Transverse colon (tissue), 4 donors: ENCODE measurements at regions not wholly inside any gene's neighbourhood (a gene's known extent, or its start where the extent isn't known, plus 50 kb on each side); places are given as distances from the start of the nearest gene placed in this dataset.

Experiments
- EP300 ChIP-seq: sonication (generic); formaldehyde crosslinking; IDR thresholded peaks from one replicate; pipeline ENCODE4 v1.6.1; 2017; ENCODE audit warnings: antibody characterized with exemption, low read depth
- POLR2A ChIP-seq: fragments of 450-650 bp; IDR thresholded peaks from one replicate; pipeline ENCODE4 v1.6.1; 2016; ENCODE audit warnings: antibody characterized with exemption, mild to moderate bottlenecking, moderate library complexity
- POLR2AphosphoS5 ChIP-seq, 3 donors: sonication (generic); formaldehyde crosslinking; IDR thresholded peaks; one replicate each; pipeline ENCODE4 v1.6.1; 2016; ENCODE audit warnings: antibody characterized with exemption in 3 of 3
- TF ChIP-seq, protein P1 (sequence below), 5 experiments: fragments of 200-600 bp in 3 of 5; fragments of 450-650 bp in 2 of 5; sonication (generic) in 3 of 5; IDR thresholded peaks; 1 replicate in 2 of 5; 2 replicates in 3 of 5; pipeline ENCODE4 v1.5.1; 2016 to 2017; ENCODE audit warnings: antibody characterized with exemption in 5 of 5, inconsistent platforms in 3 of 5, mild to moderate bottlenecking in 2 of 5, moderate library complexity in 1 of 5

DNA sequence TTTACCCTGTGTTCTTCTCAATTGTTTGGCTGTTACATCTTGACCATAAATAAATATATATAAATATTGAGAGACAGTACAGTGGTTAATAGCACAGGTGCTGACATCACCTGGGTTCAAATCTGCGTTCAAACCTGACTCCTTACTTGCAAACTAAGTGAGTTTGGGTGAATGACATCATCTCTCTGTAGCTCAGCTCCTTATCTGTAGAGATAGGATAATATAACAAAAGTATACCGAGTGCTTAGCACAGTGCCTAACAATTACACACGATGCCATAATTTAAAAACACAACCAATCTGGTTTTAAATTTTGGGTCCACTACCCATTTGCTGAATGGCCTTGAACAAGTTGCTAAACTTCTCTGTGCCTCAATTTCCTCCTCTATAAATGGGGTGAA lies 86.6 kb downstream of the RRAGC start:
- TF ChIP-seq EP300 (no peak), POLR2A (no peak), POLR2AphosphoS5 (IDR thresholded peaks at IDR 0.05) (no peak)
- TF ChIP-seq, protein P1, sequence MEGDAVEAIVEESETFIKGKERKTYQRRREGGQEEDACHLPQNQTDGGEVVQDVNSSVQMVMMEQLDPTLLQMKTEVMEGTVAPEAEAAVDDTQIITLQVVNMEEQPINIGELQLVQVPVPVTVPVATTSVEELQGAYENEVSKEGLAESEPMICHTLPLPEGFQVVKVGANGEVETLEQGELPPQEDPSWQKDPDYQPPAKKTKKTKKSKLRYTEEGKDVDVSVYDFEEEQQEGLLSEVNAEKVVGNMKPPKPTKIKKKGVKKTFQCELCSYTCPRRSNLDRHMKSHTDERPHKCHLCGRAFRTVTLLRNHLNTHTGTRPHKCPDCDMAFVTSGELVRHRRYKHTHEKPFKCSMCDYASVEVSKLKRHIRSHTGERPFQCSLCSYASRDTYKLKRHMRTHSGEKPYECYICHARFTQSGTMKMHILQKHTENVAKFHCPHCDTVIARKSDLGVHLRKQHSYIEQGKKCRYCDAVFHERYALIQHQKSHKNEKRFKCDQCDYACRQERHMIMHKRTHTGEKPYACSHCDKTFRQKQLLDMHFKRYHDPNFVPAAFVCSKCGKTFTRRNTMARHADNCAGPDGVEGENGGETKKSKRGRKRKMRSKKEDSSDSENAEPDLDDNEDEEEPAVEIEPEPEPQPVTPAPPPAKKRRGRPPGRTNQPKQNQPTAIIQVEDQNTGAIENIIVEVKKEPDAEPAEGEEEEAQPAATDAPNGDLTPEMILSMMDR (IDR thresholded peaks at IDR 0.05): no peak
